ENCODE measurements at regions not wholly inside any gene's neighbourhood (a gene's known extent, or its start where the extent isn't known, plus 50 kb on each side); places are given as distances from the start of the nearest gene placed in this dataset.

DNA sequence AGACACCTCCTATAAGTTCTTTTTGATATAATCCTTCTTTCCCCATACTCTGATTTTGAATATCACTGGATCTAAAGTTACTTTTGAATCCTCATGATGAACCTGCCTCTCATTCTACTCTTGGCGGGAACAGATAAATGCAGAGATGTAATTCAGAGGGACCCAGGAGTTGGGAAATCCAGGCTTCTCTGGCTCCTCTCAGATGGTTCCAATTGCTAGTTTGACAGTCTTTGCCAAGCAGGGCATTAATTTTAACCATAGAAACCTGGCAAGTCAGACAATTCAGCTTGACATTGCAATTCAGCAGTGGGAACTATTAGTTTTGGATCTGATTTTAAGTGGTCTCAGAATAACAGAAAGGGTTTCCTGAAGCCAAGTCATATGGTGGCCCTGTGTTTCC, 67.3 kb upstream of the KLF12 start (continued):
- TF ChIP-seq ZNF263 (CRISPR knock-in tag; IDR thresholded peaks at IDR 0.05; ENCODE audit: borderline replicate concordance) (no peak), YBX1 (IDR thresholded peaks at IDR 0.05) (no peak)

DNA sequence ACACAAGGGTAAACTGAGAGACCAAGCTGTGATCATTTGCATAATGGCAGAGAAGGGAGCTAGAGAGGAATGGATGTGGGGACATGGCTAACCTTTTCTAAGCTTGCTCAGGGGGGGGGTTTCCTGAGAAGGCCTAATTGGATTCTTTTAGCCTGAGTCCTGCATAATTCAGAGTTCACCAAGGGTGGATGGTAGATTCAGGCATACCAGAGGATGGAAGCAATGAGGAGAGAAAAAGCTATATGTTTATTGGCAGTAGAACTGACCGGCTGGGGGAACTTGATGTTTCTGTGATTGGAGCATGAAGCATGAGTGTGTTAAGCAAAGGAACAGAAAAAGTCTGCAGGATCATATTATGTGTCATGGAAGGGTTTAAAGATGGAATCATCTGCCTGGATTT, 65.9 kb upstream of the KLF12 start:
- H3K36me3 ChIP-seq (ENCODE audit: control insufficient read depth, insufficient read depth, low read length) = no peaks in the 10 kb centered on the region
- H3K4me2 ChIP-seq (ENCODE audit: insufficient read depth, low read length) = no peak overlapping the region
- DNase-seq (ENCODE audit: extremely low read depth in 1 of 4, low spot score in 3 of 4) = no peak
- no peaks in the 10 kb centered on the region for H3K79me2 ChIP-seq (ENCODE audit: control insufficient read depth, insufficient read depth, low read length)
- no peaks in the 10 kb centered on the region for H3K27me3 ChIP-seq (ENCODE audit: control insufficient read depth in 2 of 2, insufficient read depth in 2 of 2, low read length in 2 of 2)
- no peaks in the 10 kb centered on the region for H4K20me1 ChIP-seq (replicated peaks; ENCODE audit: control insufficient read depth, insufficient read depth, low read length)
- WGBS (ENCODE audit: insufficient coverage, low coverage, missing lambda C conversion rate) = 11% methylated on average over 1 of the region's 1 CpG
- intact Hi-C loops (cut with micrococcal nuclease) = no loop called here
- no peak for FAIRE-seq
- H3K4me1 ChIP-seq (replicated peaks in 1 of 2; ENCODE audit: control insufficient read depth in 2 of 2, insufficient read depth in 2 of 2, low read length in 2 of 2) = no peaks in the 10 kb centered on the region
- H2AFZ ChIP-seq (ENCODE audit: low read depth, low read length) = no peak overlapping the region
- POLR2A ChIA-PET = no interaction called here
- BruUV-seq (replicated peaks) = no TSS peak
- no peak overlapping the region for H3K4me3 ChIP-seq
- H3K27ac ChIP-seq (ENCODE audit: extremely low read depth, low read depth, low read length) = no peak overlapping the region
- no peak overlapping the region for H3K9ac ChIP-seq (ENCODE audit: insufficient read depth in 1 of 2, low read depth in 2 of 2, low read length in 2 of 2)
- in situ Hi-C loops (cut with MboI) = no loop called here
- no peaks in the 10 kb centered on the region for H3K9me1 ChIP-seq (ENCODE audit: control insufficient read depth, insufficient read depth, low read length)
- CTCF ChIA-PET (ENCODE audit: low intra/inter-chr PET ratio) = no interaction called here
- no peak for ATAC-seq
- H3K9me3 ChIP-seq (replicated peaks; ENCODE audit: control insufficient read depth, insufficient read depth, low read depth, low read length) = no peaks in the 10 kb centered on the region
- TF ChIP-seq CSDE1 (IDR thresholded peaks at IDR 0.05) = no peak
- TF ChIP-seq, protein P1, sequence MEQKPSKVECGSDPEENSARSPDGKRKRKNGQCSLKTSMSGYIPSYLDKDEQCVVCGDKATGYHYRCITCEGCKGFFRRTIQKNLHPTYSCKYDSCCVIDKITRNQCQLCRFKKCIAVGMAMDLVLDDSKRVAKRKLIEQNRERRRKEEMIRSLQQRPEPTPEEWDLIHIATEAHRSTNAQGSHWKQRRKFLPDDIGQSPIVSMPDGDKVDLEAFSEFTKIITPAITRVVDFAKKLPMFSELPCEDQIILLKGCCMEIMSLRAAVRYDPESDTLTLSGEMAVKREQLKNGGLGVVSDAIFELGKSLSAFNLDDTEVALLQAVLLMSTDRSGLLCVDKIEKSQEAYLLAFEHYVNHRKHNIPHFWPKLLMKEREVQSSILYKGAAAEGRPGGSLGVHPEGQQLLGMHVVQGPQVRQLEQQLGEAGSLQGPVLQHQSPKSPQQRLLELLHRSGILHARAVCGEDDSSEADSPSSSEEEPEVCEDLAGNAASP (IDR thresholded peaks at IDR 0.05) = no peak

All from K562 (cell line).